WTC11 (cell line): ENCODE measurements at regions not wholly inside any gene's neighbourhood (a gene's known extent, or its start where the extent isn't known, plus 50 kb on each side); places are given as distances from the start of the nearest gene placed in this dataset.

ENCODE experiments used
- ATAC-seq: fragments of 200-7000 bp; cut with Tn5 transposase; 2 replicates; pipeline ENCODE4 v1.10.0; 2021; ENCODE audit warnings: mild to moderate bottlenecking, moderate library complexity
- CTCF ChIA-PET: fragments of 300-600 bp; sonication (Branson Sonifier 250); formaldehyde crosslinking; loops from one replicate; lab custom pipeline; 2021; ENCODE audit warnings: antibody characterized with exemption; lab: Charles Lee
- POLR2A ChIA-PET: fragments of 350-600 bp; sonication (Branson Sonifier 250); formaldehyde crosslinking; loops from one replicate; lab custom pipeline; 2021; ENCODE audit warnings: antibody characterized with exemption; lab: Charles Lee
- DNase-seq: peaks from one replicate; pipeline ENCODE4 v3.0.0; 2021; ENCODE audit warnings: low spot score
- H3K27ac Mint-ChIP-seq: 2 replicates; pipeline ENCODE4 v1.8.0; 2021; ENCODE audit warnings: mixed read lengths
- H3K27me3 Mint-ChIP-seq: 2 replicates; pipeline ENCODE4 v1.8.0; 2021; ENCODE audit warnings: low read depth, mild to moderate bottlenecking, moderate library complexity, mixed read lengths
- H3K36me3 Mint-ChIP-seq: 2 replicates; pipeline ENCODE4 v1.8.0; 2021; ENCODE audit warnings: mixed read lengths
- H3K4me1 Mint-ChIP-seq: 2 replicates; pipeline ENCODE4 v1.8.0; 2022; ENCODE audit warnings: mixed read lengths
- H3K4me3 Mint-ChIP-seq: 2 replicates; pipeline ENCODE4 v1.8.0; 2021; ENCODE audit warnings: mild to moderate bottlenecking, moderate library complexity, mixed read lengths
- H3K9me3 Mint-ChIP-seq: 2 replicates; pipeline ENCODE4 v1.8.0; 2021; ENCODE audit warnings: mixed read lengths
- ARID4B ChIP-seq: sonication (generic); formaldehyde crosslinking; IDR thresholded peaks from 2 replicates; pipeline ENCODE4 v1.8.0; 2023; ENCODE audit warnings: missing genetic modification reagents, mild to moderate bottlenecking, borderline replicate concordance
- ATF1 ChIP-seq: sonication (generic); formaldehyde crosslinking; IDR thresholded peaks from 2 replicates; pipeline ENCODE4 v1.8.1; 2023; ENCODE audit warnings: mild to moderate bottlenecking, moderate library complexity, missing genetic modification reagents
- E2F1 ChIP-seq: sonication (generic); formaldehyde crosslinking; IDR thresholded peaks from 2 replicates; pipeline ENCODE4 v1.8.0; 2022; ENCODE audit warnings: mild to moderate bottlenecking, missing genetic modification reagents
- ESRRA ChIP-seq: sonication (generic); formaldehyde crosslinking; IDR thresholded peaks from 2 replicates; pipeline ENCODE4 v1.8.1; 2022; ENCODE audit warnings: mild to moderate bottlenecking, missing genetic modification reagents, borderline replicate concordance
- FOXK1 ChIP-seq: sonication (generic); formaldehyde crosslinking; IDR thresholded peaks from 2 replicates; pipeline ENCODE4 v1.8.0; 2022; ENCODE audit warnings: mild to moderate bottlenecking, moderate library complexity, missing genetic modification reagents
- MYBL2 ChIP-seq: sonication (generic); formaldehyde crosslinking; IDR thresholded peaks from 2 replicates; pipeline ENCODE4 v1.8.1; 2023; ENCODE audit warnings: mild to moderate bottlenecking, moderate library complexity, missing genetic modification reagents
- NFE2L1 ChIP-seq: sonication (generic); formaldehyde crosslinking; IDR thresholded peaks from 2 replicates; pipeline ENCODE4 v1.8.1; 2023; ENCODE audit warnings: missing genetic modification reagents
- NR2C2 ChIP-seq: sonication (generic); formaldehyde crosslinking; IDR thresholded peaks from 2 replicates; pipeline ENCODE4 v1.8.0; 2022; ENCODE audit warnings: mild to moderate bottlenecking, missing genetic modification reagents
- NR3C1 ChIP-seq: sonication (generic); formaldehyde crosslinking; conservative IDR thresholded peaks from 2 replicates; pipeline ENCODE4 v1.8.1; 2023; ENCODE audit warnings: low read depth, mild to moderate bottlenecking, missing genetic modification reagents
- PRDM15 ChIP-seq: sonication (generic); formaldehyde crosslinking; IDR thresholded peaks from 2 replicates; pipeline ENCODE4 v1.8.0; 2022; ENCODE audit warnings: missing genetic modification reagents
- PREB ChIP-seq: sonication (generic); formaldehyde crosslinking; IDR thresholded peaks from 2 replicates; pipeline ENCODE4 v1.8.1; 2022; ENCODE audit warnings: mild to moderate bottlenecking, missing genetic modification reagents, moderate library complexity, borderline replicate concordance
- SMAD4 ChIP-seq: sonication (generic); formaldehyde crosslinking; IDR thresholded peaks from 2 replicates; pipeline ENCODE4 v1.8.0; 2022; ENCODE audit warnings: mild to moderate bottlenecking, missing genetic modification reagents
- TCF7 ChIP-seq: sonication (generic); formaldehyde crosslinking; IDR thresholded peaks from 2 replicates; pipeline ENCODE4 v1.8.0; 2022; ENCODE audit warnings: mild to moderate bottlenecking, low read depth, missing genetic modification reagents, moderate library complexity
- TEAD4 ChIP-seq: sonication (generic); formaldehyde crosslinking; IDR thresholded peaks from 2 replicates; pipeline ENCODE4 v1.8.0; 2022; ENCODE audit warnings: mild to moderate bottlenecking, missing genetic modification reagents
- TP53 ChIP-seq: sonication (generic); formaldehyde crosslinking; IDR thresholded peaks from 2 replicates; pipeline ENCODE4 v1.8.1; 2023; ENCODE audit warnings: mild to moderate bottlenecking, missing genetic modification reagents
- ZNF219 ChIP-seq: sonication (generic); formaldehyde crosslinking; IDR thresholded peaks from 2 replicates; pipeline ENCODE4 v1.8.0; 2023; ENCODE audit warnings: missing genetic modification reagents, mild to moderate bottlenecking, borderline replicate concordance
- ZNF263 ChIP-seq: sonication (generic); formaldehyde crosslinking; IDR thresholded peaks from 2 replicates; pipeline ENCODE4 v1.8.1; 2022; ENCODE audit warnings: low read depth, mild to moderate bottlenecking, moderate library complexity, missing genetic modification reagents
- TF ChIP-seq, protein P1 (sequence below): sonication (generic); formaldehyde crosslinking; conservative IDR thresholded peaks from 2 replicates; pipeline ENCODE4 v1.8.1; 2022; ENCODE audit warnings: mild to moderate bottlenecking, missing genetic modification reagents
- TF ChIP-seq, protein P2 (sequence below): sonication (generic); formaldehyde crosslinking; IDR thresholded peaks from 2 replicates; pipeline ENCODE4 v1.8.1; 2022; ENCODE audit warnings: missing genetic modification reagents, borderline replicate concordance
- TF ChIP-seq, protein P3 (sequence below): sonication (generic); formaldehyde crosslinking; IDR thresholded peaks from 2 replicates; pipeline ENCODE4 v1.8.1; 2023; ENCODE audit warnings: mild to moderate bottlenecking, missing genetic modification reagents, borderline replicate concordance

DNA sequence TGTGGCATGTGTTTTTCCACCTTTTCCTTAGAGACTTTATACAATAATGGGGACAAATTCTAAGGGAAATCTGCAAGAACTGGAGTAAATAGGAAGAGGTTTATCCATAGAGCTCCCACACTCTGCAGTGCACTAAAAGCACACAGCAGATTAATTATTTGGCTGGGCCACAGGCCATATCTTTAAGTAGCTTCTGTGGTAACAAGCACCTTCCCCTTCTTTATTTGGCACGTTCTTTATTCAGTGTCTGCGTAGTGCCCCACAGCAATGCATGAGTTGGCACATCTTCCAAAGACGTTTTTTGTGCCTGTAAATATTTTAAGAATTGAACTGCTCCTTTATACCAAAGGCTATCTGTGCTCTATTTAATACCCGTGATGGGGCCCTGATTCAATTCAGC is 104.9 kb upstream of the MBL2 start:
- Mint-ChIP-seq H3K27me3 (no peaks in the 10 kb centered on the region; the same call in 1 of the 2 replicates), H3K4me1 (peaks cover 13% of the 10 kb centered on the region), H3K9me3 (no peaks in the 10 kb centered on the region), H3K36me3 (no peaks in the 10 kb centered on the region), H3K27ac (no peak overlapping the region), H3K4me3 (no peak overlapping the region)
- ATAC-seq (no peak), DNase-seq (no peak)
- POLR2A ChIA-PET = no interaction called here
- TF ChIP-seq ESRRA (CRISPR knock-in tag) (no peak), PREB (no peak), ARID4B (CRISPR knock-in tag) (no peak), NR2C2 (no peak), E2F1 (no peak), SMAD4 (CRISPR knock-in tag) (no peak), TCF7 (CRISPR knock-in tag) (no peak), TP53 (CRISPR knock-in tag) (no peak)
- TF ChIP-seq, protein P1, sequence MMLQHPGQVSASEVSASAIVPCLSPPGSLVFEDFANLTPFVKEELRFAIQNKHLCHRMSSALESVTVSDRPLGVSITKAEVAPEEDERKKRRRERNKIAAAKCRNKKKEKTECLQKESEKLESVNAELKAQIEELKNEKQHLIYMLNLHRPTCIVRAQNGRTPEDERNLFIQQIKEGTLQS (CRISPR knock-in tag) = no peak
- CTCF ChIA-PET = no interaction called here

GRCh38 chr10:52875336-52875735 is 102.8 kb upstream of the MBL2 start:
- POLR2A ChIA-PET = no interaction called here
- peaks cover 1% of the 10 kb centered on the region for H3K36me3 Mint-ChIP-seq
- H3K4me1 Mint-ChIP-seq = peaks cover 5% of the 10 kb centered on the region; the same call in 1 of the 2 replicates
- no peaks in the 10 kb centered on the region; the same call in 1 of the 2 replicates for H3K27me3 Mint-ChIP-seq
- CTCF ChIA-PET = no interaction called here
- DNase-seq (no peak), ATAC-seq (no peak)
- peaks cover 5% of the 10 kb centered on the region for H3K9me3 Mint-ChIP-seq
- no peak overlapping the region for H3K27ac Mint-ChIP-seq
- H3K4me3 Mint-ChIP-seq = no peak overlapping the region
- no peak for TF ChIP-seq NR2C2
- no peak for TF ChIP-seq FOXK1 (CRISPR knock-in tag)
- TF ChIP-seq ATF1 (CRISPR knock-in tag) = no peak
- TF ChIP-seq, protein P2, sequence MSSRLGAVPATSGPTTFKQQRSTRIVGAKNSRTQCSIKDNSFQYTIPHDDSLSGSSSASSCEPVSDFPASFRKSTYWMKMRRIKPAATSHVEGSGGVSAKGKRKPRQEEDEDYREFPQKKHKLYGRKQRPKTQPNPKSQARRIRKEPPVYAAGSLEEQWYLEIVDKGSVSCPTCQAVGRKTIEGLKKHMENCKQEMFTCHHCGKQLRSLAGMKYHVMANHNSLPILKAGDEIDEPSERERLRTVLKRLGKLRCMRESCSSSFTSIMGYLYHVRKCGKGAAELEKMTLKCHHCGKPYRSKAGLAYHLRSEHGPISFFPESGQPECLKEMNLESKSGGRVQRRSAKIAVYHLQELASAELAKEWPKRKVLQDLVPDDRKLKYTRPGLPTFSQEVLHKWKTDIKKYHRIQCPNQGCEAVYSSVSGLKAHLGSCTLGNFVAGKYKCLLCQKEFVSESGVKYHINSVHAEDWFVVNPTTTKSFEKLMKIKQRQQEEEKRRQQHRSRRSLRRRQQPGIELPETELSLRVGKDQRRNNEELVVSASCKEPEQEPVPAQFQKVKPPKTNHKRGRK (CRISPR knock-in tag) = no peak
- TF ChIP-seq NFE2L1 (CRISPR knock-in tag) = no peak
- no peak for TF ChIP-seq PRDM15
- no peak for TF ChIP-seq MYBL2 (CRISPR knock-in tag)
- TF ChIP-seq ZNF263 (CRISPR knock-in tag) = no peak
- TF ChIP-seq NR3C1 = no peak
- TF ChIP-seq, protein P3, sequence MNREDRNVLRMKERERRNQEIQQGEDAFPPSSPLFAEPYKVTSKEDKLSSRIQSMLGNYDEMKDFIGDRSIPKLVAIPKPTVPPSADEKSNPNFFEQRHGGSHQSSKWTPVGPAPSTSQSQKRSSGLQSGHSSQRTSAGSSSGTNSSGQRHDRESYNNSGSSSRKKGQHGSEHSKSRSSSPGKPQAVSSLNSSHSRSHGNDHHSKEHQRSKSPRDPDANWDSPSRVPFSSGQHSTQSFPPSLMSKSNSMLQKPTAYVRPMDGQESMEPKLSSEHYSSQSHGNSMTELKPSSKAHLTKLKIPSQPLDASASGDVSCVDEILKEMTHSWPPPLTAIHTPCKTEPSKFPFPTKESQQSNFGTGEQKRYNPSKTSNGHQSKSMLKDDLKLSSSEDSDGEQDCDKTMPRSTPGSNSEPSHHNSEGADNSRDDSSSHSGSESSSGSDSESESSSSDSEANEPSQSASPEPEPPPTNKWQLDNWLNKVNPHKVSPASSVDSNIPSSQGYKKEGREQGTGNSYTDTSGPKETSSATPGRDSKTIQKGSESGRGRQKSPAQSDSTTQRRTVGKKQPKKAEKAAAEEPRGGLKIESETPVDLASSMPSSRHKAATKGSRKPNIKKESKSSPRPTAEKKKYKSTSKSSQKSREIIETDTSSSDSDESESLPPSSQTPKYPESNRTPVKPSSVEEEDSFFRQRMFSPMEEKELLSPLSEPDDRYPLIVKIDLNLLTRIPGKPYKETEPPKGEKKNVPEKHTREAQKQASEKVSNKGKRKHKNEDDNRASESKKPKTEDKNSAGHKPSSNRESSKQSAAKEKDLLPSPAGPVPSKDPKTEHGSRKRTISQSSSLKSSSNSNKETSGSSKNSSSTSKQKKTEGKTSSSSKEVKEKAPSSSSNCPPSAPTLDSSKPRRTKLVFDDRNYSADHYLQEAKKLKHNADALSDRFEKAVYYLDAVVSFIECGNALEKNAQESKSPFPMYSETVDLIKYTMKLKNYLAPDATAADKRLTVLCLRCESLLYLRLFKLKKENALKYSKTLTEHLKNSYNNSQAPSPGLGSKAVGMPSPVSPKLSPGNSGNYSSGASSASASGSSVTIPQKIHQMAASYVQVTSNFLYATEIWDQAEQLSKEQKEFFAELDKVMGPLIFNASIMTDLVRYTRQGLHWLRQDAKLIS (CRISPR knock-in tag) = no peak
- TF ChIP-seq TEAD4 (CRISPR knock-in tag) = no peak
- no peak for TF ChIP-seq ZNF219 (CRISPR knock-in tag)
